T-helper 22 cell (primary cell): ENCODE measurements at regions not wholly inside any gene's neighbourhood (a gene's known extent, or its start where the extent isn't known, plus 50 kb on each side); places are given as distances from the start of the nearest gene placed in this dataset.
"Not testable (repeated sequence)": the region's sequence is repeated elsewhere in the genome, so short reads cannot be mapped to it uniquely, and the experiment has no call there.

Source experiments
- DNase-seq: peaks from one replicate; pipeline ENCODE4 v3.0.0-alpha.2; 2020; ENCODE audit warnings: low read depth

GRCh38 chr5:125961150-125961549, 462.1 kb upstream of the GRAMD2B start:
- DNase-seq: no peak

- DNase-seq: no peak
Measured at GRCh38 chr5:125965577-125965976, 457.6 kb upstream of the GRAMD2B start.

GRCh38 chr5:125967576-125967975, 455.6 kb upstream of the GRAMD2B start:
- no peak for DNase-seq

- DNase-seq: no peak
Measured at GRCh38 chr5:125969011-125969813, 454.0 kb upstream of the GRAMD2B start.

- DNase-seq: no peak
Measured at GRCh38 chr5:125969814-125970171, 453.4 kb upstream of the GRAMD2B start.

- no peak for DNase-seq
Measured at GRCh38 chr5:125970631-125971307, 452.4 kb upstream of the GRAMD2B start.

- DNase-seq: no peak
Measured at GRCh38 chr5:125972706-125973105, 450.5 kb upstream of the GRAMD2B start.

GRCh38 chr5:125974679-125975078, 448.5 kb upstream of the GRAMD2B start:
- DNase-seq: no peak

GRCh38 chr5:125976421-125977000, 446.7 kb upstream of the GRAMD2B start:
- no peak for DNase-seq

- DNase-seq: no peak
Measured at GRCh38 chr5:125978015-125978414, 445.2 kb upstream of the GRAMD2B start.

GRCh38 chr5:125979636-125980035, 443.6 kb upstream of the GRAMD2B start:
- no peak for DNase-seq

GRCh38 chr5:125981016-125981415, 442.2 kb upstream of the GRAMD2B start:
- DNase-seq: no peak

- no peak for DNase-seq
Measured at GRCh38 chr5:125987677-125988255, 435.4 kb upstream of the GRAMD2B start.

GRCh38 chr5:125992050-125992449, 431.2 kb upstream of the GRAMD2B start:
- no peak for DNase-seq

- not testable (repeated sequence) for DNase-seq
Measured at GRCh38 chr5:125999271-126000030, 423.8 kb upstream of the GRAMD2B start.

GRCh38 chr5:126000507-126000906, 422.7 kb upstream of the GRAMD2B start:
- no peak for DNase-seq

- no peak for DNase-seq
Measured at GRCh38 chr5:126002222-126002897, 420.8 kb upstream of the GRAMD2B start.

GRCh38 chr5:126003309-126003708, 419.9 kb upstream of the GRAMD2B start:
- DNase-seq: no peak

- no peak for DNase-seq
Measured at GRCh38 chr5:126004636-126005035, 418.6 kb upstream of the GRAMD2B start.

GRCh38 chr5:126007841-126008240, 415.4 kb upstream of the GRAMD2B start:
- no peak for DNase-seq

- DNase-seq: no peak
Measured at GRCh38 chr5:126009566-126009965, 413.6 kb upstream of the GRAMD2B start.

GRCh38 chr5:126011526-126011925, 411.7 kb upstream of the GRAMD2B start:
- DNase-seq: not testable (repeated sequence)
